Adrenal gland (tissue), 9 donors: ENCODE measurements at regions not wholly inside any gene's neighbourhood (a gene's known extent, or its start where the extent isn't known, plus 50 kb on each side); places are given as distances from the start of the nearest gene placed in this dataset.

Experiments used
- DNase-seq, 7 donors: peaks; one replicate each; pipeline ENCODE4 v3.0.0-alpha.2; 2019 to 2020
- H3K27ac ChIP-seq, 5 donors: fragments of 200-600 bp; sonication (generic) in 4 of 5; 1 replicate in 3 of 5; 2 replicates in 2 of 5; pipeline versions ENCODE4 v1.5.1 to v1.8.0; 2016 to 2020; ENCODE audit warnings: mild to moderate bottlenecking in 1 of 5
- H3K27me3 ChIP-seq: fragments of 200-600 bp; 2 replicates; pipeline ENCODE4 v1.8.0; 2021
- H3K36me3 ChIP-seq, 2 donors: fragments of 200-600 bp; replicated peaks in 1 of 2; 1 replicate in 1 of 2; 2 replicates in 1 of 2; pipeline versions ENCODE4 v1.5.1 to v1.8.0; 2018 to 2022
- H3K4me1 ChIP-seq, 2 donors: fragments of 200-600 bp; replicated peaks in 1 of 2; 1 replicate in 1 of 2; 2 replicates in 1 of 2; pipeline versions ENCODE4 v1.5.1 to v1.8.0; 2018 to 2021
- H3K4me3 ChIP-seq, 4 donors: fragments of 200-600 bp; sonication (generic) in 3 of 4; one replicate each; pipeline ENCODE4 v1.5.1; 2016 to 2018
- H3K9me3 ChIP-seq, 3 donors: fragments of 200-600 bp; sonication (generic) in 1 of 3; replicated peaks in 1 of 3; 1 replicate in 2 of 3; 2 replicates in 1 of 3; pipeline versions ENCODE4 v1.5.1 to v1.8.0; 2016 to 2021
- CTCF ChIP-seq, 6 experiments: fragments of 450-650 bp in 4 of 6; fragments of 200-600 bp in 2 of 6; sonication (generic) in 1 of 6; IDR thresholded peaks; 1 replicate in 5 of 6; 2 replicates in 1 of 6; pipeline versions ENCODE4 v1.5.1 to v1.8.0; 2016 to 2021; ENCODE audit warnings: antibody characterized with exemption in 6 of 6, mild to moderate bottlenecking in 2 of 6, moderate library complexity in 1 of 6
- POLR2A ChIP-seq, 2 donors: fragments of 450-650 bp; IDR thresholded peaks; one replicate each; pipeline ENCODE4 v1.6.1; 2017; ENCODE audit warnings: antibody characterized with exemption in 2 of 2, mild to moderate bottlenecking in 2 of 2, moderate library complexity in 1 of 2
- WGBS, 4 donors: extraction: QIAGEN DNeasy Blood & Tissue Kit in 2 of 4; methylation state at CpG; one replicate each; pipeline versions ENCODE4 v1.1.5 to v1.1.7; 2013 to 2017; 5-methylcytosine and 5-hydroxymethylcytosine counted together
- intact Hi-C, 2 donors: fragments of 100-400 bp; cut with DNase I; formaldehyde crosslinking; loops; one replicate each; pipeline versions ENCODE4 v1.14.1 to v1.15.0; 2022 to 2023
- donor health status: healthy with polysubstance abuse.
- donor health status: Bipolar disorder and iron deficiency.
- donor health status: DM: yes; HTN: yes; CAD: no.
- donor health status: DM: no; HTN: no; CAD: no.
- donor health status: DM: no; HTN: no; CAD: no.

GRCh38 chr5:57839025-57839424 lies 356.4 kb upstream of the ACTBL2 start:
- Histone ChIP-seq H3K36me3 (no peaks in the 10 kb centered on the region), H3K4me3 (no peak overlapping the region), H3K4me1 (no peaks in the 10 kb centered on the region), H3K27me3 (no peaks in the 10 kb centered on the region), H3K9me3 (no peaks in the 10 kb centered on the region), H3K27ac (no peak overlapping the region)
- DNase-seq: no peak
- TF ChIP-seq POLR2A (IDR thresholded peaks at IDR 0.05) (no peak), CTCF (IDR thresholded peaks at IDR 0.05) (no peak)
- intact Hi-C loops: no loop called here
- 72 to 91% (median 78%) methylated on average over 3 of the region's 3 CpGs for WGBS, 4 donors

- no peak overlapping the region for H3K27ac ChIP-seq
- no peaks in the 10 kb centered on the region for H3K27me3 ChIP-seq
- DNase-seq: no peak
- TF ChIP-seq CTCF (IDR thresholded peaks at IDR 0.05) (no peak), POLR2A (IDR thresholded peaks at IDR 0.05) (no peak)
- WGBS, 4 donors: 89 to 90% (median 90%) methylated on average over 2 of the region's 2 CpGs
- no peaks in the 10 kb centered on the region for H3K9me3 ChIP-seq
- intact Hi-C loops: no loop called here
- H3K4me3 ChIP-seq: no peak overlapping the region
- no peaks in the 10 kb centered on the region for H3K36me3 ChIP-seq
- no peaks in the 10 kb centered on the region for H3K4me1 ChIP-seq
Measured at GRCh38 chr5:57836921-57837320, 354.3 kb upstream of the ACTBL2 start.

DNA sequence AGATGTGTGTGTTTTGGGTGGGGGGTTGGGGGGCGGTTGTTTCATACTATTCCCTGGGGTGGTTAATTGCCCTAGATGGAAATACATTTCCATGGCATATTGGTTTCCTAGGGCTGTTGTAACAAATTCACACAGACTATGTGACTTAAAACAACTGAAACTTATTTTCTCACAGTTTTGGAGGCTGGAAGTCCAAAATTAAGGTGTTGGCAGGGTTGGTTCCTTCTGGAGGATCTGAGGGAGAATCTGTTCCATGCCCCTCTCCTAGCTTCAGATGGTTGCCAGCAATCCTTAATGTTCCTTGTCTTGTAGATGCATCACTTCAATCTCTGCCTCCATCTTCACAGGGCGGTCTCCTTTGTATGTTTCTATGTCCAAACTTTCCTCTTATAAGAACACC lies 353.7 kb upstream of the ACTBL2 start:
- no peaks in the 10 kb centered on the region for H3K4me1 ChIP-seq
- intact Hi-C loops: no loop called here
- H3K27me3 ChIP-seq: no peaks in the 10 kb centered on the region
- H3K36me3 ChIP-seq: no peaks in the 10 kb centered on the region
- TF ChIP-seq POLR2A (IDR thresholded peaks at IDR 0.05) (no peak), CTCF (IDR thresholded peaks at IDR 0.05) (no peak)
- H3K9me3 ChIP-seq: no peaks in the 10 kb centered on the region
- H3K4me3 ChIP-seq: no peak overlapping the region
- no peak for DNase-seq
- 77 to 92% (median 86%) methylated on average over 2 of the region's 2 CpGs for WGBS, 4 donors
- H3K27ac ChIP-seq: no peak overlapping the region

- Histone ChIP-seq H3K4me3 (no peak overlapping the region), H3K27me3 (no peaks in the 10 kb centered on the region), H3K36me3 (no peaks in the 10 kb centered on the region), H3K9me3 (no peaks in the 10 kb centered on the region), H3K4me1 (no peaks in the 10 kb centered on the region), H3K27ac (no peak overlapping the region)
- TF ChIP-seq POLR2A (IDR thresholded peaks at IDR 0.05): no peak
- TF ChIP-seq CTCF (IDR thresholded peaks at IDR 0.05): no peak
- no peak for DNase-seq
- intact Hi-C loops: no loop called here
- WGBS, 4 donors: 81 to 91% (median 89%) methylated on average over 6 of the region's 6 CpGs
Measured at GRCh38 chr5:57834829-57835608, 352.4 kb upstream of the ACTBL2 start.
